Right atrium auricular region (tissue), 2 donors: ENCODE measurements at regions not wholly inside any gene's neighbourhood (a gene's known extent, or its start where the extent isn't known, plus 50 kb on each side); places are given as distances from the start of the nearest gene placed in this dataset.

Experiments
- DNase-seq: peaks from one replicate; pipeline ENCODE4 v3.0.0-alpha.2; 2019; ENCODE audit warnings: low spot score
- H3K27ac ChIP-seq, 2 donors: fragments of 200-600 bp; sonication (generic); 1 replicate in 1 of 2; 2 replicates in 1 of 2; pipeline ENCODE4 v1.5.1; 2016 to 2019
- H3K27me3 ChIP-seq, 2 donors: fragments of 200-600 bp; sonication (generic); one replicate each; pipeline versions ENCODE4 v1.5.1 to v1.6.0; 2017 to 2019
- H3K36me3 ChIP-seq: fragments of 200-600 bp; sonication (generic); one replicate; pipeline ENCODE4 v1.5.1; 2016
- H3K4me1 ChIP-seq, 2 donors: fragments of 200-600 bp; sonication (generic); one replicate each; pipeline versions ENCODE4 v1.5.1 to v1.6.0; 2017 to 2019
- H3K4me3 ChIP-seq, 2 donors: fragments of 200-600 bp; sonication (generic); 1 replicate in 1 of 2; 2 replicates in 1 of 2; pipeline ENCODE4 v1.5.1; 2017 to 2019; ENCODE audit warnings: mild to moderate bottlenecking in 1 of 2, moderate library complexity in 1 of 2
- H3K9me3 ChIP-seq, 2 donors: fragments of 200-600 bp; sonication (generic); one replicate each; pipeline ENCODE4 v1.5.1; 2019
- CTCF ChIP-seq, 2 donors: fragments of 200-600 bp; sonication (generic); IDR thresholded peaks; one replicate each; pipeline ENCODE4 v1.5.1; 2019; ENCODE audit warnings: antibody characterized with exemption in 2 of 2

GRCh38 chr5:60323596-60323995 lies 376.4 kb downstream of the DEPDC1B start:
- Histone ChIP-seq H3K27me3 (no peaks in the 10 kb centered on the region), H3K4me3 (no peak overlapping the region), H3K4me1 (no peaks in the 10 kb centered on the region), H3K9me3 (peaks cover 0 to 3% of the 10 kb centered on the region in 2 donors), H3K36me3 (no peaks in the 10 kb centered on the region), H3K27ac (no peak overlapping the region)
- DNase-seq, result no peak
- TF ChIP-seq CTCF (IDR thresholded peaks at IDR 0.05), result no peak

GRCh38 chr5:60312098-60312497 lies 387.9 kb downstream of the DEPDC1B start:
- H3K36me3 ChIP-seq, result no peaks in the 10 kb centered on the region
- no peaks in the 10 kb centered on the region for H3K4me1 ChIP-seq
- no peak for DNase-seq
- H3K9me3 ChIP-seq, result no peaks in the 10 kb centered on the region
- TF ChIP-seq CTCF (IDR thresholded peaks at IDR 0.05), result no peak
- H3K27me3 ChIP-seq, result no peaks in the 10 kb centered on the region
- H3K4me3 ChIP-seq, result no peak overlapping the region
- no peak overlapping the region for H3K27ac ChIP-seq

- H3K4me3 ChIP-seq, result no peak overlapping the region
- H3K36me3 ChIP-seq, result no peaks in the 10 kb centered on the region
- H3K9me3 ChIP-seq, result peaks cover 0 to 9% of the 10 kb centered on the region in 2 donors
- no peak for TF ChIP-seq CTCF (IDR thresholded peaks at IDR 0.05)
- H3K27me3 ChIP-seq, result no peaks in the 10 kb centered on the region
- no peak overlapping the region for H3K27ac ChIP-seq
- no peak for DNase-seq
- H3K4me1 ChIP-seq, result no peaks in the 10 kb centered on the region
These were observed 400.0 kb downstream of the DEPDC1B start for GRCh38 chr5:60299944-60300343.

GRCh38 chr5:60297658-60298057 lies 402.3 kb downstream of the DEPDC1B start:
- Histone ChIP-seq H3K4me3 (no peak overlapping the region), H3K27me3 (no peaks in the 10 kb centered on the region), H3K4me1 (no peaks in the 10 kb centered on the region), H3K27ac (no peak overlapping the region), H3K36me3 (no peaks in the 10 kb centered on the region), H3K9me3 (peaks cover 0 to 9% of the 10 kb centered on the region in 2 donors)
- no peak for TF ChIP-seq CTCF (IDR thresholded peaks at IDR 0.05)
- no peak for DNase-seq

- Histone ChIP-seq H3K4me1 (no peaks in the 10 kb centered on the region), H3K4me3 (no peak overlapping the region), H3K27me3 (no peaks in the 10 kb centered on the region), H3K36me3 (no peaks in the 10 kb centered on the region), H3K27ac (no peak overlapping the region), H3K9me3 (peaks cover 0 to 4% of the 10 kb centered on the region in 2 donors)
- no peak for DNase-seq
- peak in 1 of 2 donors; percentile 44 for TF ChIP-seq CTCF (IDR thresholded peaks at IDR 0.05)
These were observed 401.9 kb upstream of the PDE4D start for GRCh38 chr5:60295423-60295822.

- Histone ChIP-seq H3K4me3 (no peak overlapping the region), H3K27ac (no peak overlapping the region), H3K4me1 (no peaks in the 10 kb centered on the region), H3K36me3 (no peaks in the 10 kb centered on the region), H3K9me3 (no peaks in the 10 kb centered on the region), H3K27me3 (no peaks in the 10 kb centered on the region)
- no peak for DNase-seq
- TF ChIP-seq CTCF (IDR thresholded peaks at IDR 0.05), result no peak
These were observed 400.0 kb upstream of the PDE4D start for GRCh38 chr5:60293518-60293917.
